Psoas muscle (tissue), 7 donors: ENCODE measurements at regions not wholly inside any gene's neighbourhood (a gene's known extent, or its start where the extent isn't known, plus 50 kb on each side); places are given as distances from the start of the nearest gene placed in this dataset.
A peak's percentile ranks its signal among the peaks of the same experiment; 100 is the strongest.

ENCODE experiments used
- ATAC-seq, 4 donors: fragments of 200-7000 bp; cut with Tn5 transposase; one replicate each; pipeline ENCODE4 v1.9.1; 2020; ENCODE audit warnings: moderate library complexity in 3 of 4, mild to moderate bottlenecking in 2 of 4
- DNase-seq, 2 donors: peaks; one replicate each; pipeline ENCODE4 v3.0.0-alpha.2; 2020
- H3K27ac ChIP-seq: fragments of 200-600 bp; one replicate; pipeline ENCODE4 v1.8.0; 2022
- H3K27me3 ChIP-seq, 3 donors: fragments of 200-600 bp in 1 of 3; one replicate each; pipeline versions ENCODE4 v1.6.1 to v1.8.0; 2013 to 2022; ENCODE audit warnings: low read length in 2 of 3, mild to moderate bottlenecking in 2 of 3, moderate library complexity in 1 of 3; ENCODE audit not compliant: insufficient read depth in 3 of 3
- H3K36me3 ChIP-seq, 2 donors: fragments of 200-600 bp in 1 of 2; one replicate each; pipeline versions ENCODE4 v1.6.1 to v1.8.0; 2013 to 2022; ENCODE audit warnings: low read depth in 1 of 2, mild to moderate bottlenecking in 1 of 2, moderate library complexity in 1 of 2; ENCODE audit not compliant: insufficient read depth in 1 of 2
- H3K4me1 ChIP-seq: fragments of 200-600 bp; one replicate; pipeline ENCODE4 v1.8.0; 2022
- H3K4me3 ChIP-seq: fragments of 200-600 bp; one replicate; pipeline ENCODE4 v1.8.0; 2022; ENCODE audit warnings: mild to moderate bottlenecking
- H3K9me3 ChIP-seq: fragments of 200-600 bp; one replicate; pipeline ENCODE4 v1.8.0; 2022
- WGBS, 3 donors: extraction: QIAGEN DNeasy Blood & Tissue Kit; methylation state at CpG; one replicate each; pipeline versions ENCODE4 v1.1.6 to v1.1.7; 2013; 5-methylcytosine and 5-hydroxymethylcytosine counted together
- intact Hi-C, 2 donors: fragments of 100-400 bp; cut with DNase I; formaldehyde crosslinking; loops; one replicate each; pipeline versions ENCODE4 v1.11.0 to v1.14.2; 2022
- TF ChIP-seq, protein P1 (sequence below): fragments of 200-600 bp; IDR thresholded peaks from one replicate; pipeline ENCODE4 v1.8.0; 2022; ENCODE audit warnings: antibody characterized with exemption
- donor health status: healthy with polysubstance abuse.
- donor health status: DM: no; HTN: no; CAD: no; lungs with moderate emphysema.
- donor health status: Bipolar disorder and iron deficiency.
- donor health status: healthy.
- donor health status: DM: yes; HTN: yes; CAD: no.
- donor health status: DM: no; HTN: no; CAD: no.
- donor health status: DM: yes; HTN: yes; CAD: no.

- no peaks in the 10 kb centered on the region for H3K27me3 ChIP-seq
- intact Hi-C loops: no loop called here
- no peak for ATAC-seq
- no peak overlapping the region for H3K27ac ChIP-seq
- H3K4me3 ChIP-seq: no peak overlapping the region
- H3K9me3 ChIP-seq: no peaks in the 10 kb centered on the region
- 55 to 65% (median 63%) methylated on average over 11 of the region's 11 CpGs for WGBS, 3 donors
- H3K4me1 ChIP-seq: no peaks in the 10 kb centered on the region
- TF ChIP-seq, protein P1, sequence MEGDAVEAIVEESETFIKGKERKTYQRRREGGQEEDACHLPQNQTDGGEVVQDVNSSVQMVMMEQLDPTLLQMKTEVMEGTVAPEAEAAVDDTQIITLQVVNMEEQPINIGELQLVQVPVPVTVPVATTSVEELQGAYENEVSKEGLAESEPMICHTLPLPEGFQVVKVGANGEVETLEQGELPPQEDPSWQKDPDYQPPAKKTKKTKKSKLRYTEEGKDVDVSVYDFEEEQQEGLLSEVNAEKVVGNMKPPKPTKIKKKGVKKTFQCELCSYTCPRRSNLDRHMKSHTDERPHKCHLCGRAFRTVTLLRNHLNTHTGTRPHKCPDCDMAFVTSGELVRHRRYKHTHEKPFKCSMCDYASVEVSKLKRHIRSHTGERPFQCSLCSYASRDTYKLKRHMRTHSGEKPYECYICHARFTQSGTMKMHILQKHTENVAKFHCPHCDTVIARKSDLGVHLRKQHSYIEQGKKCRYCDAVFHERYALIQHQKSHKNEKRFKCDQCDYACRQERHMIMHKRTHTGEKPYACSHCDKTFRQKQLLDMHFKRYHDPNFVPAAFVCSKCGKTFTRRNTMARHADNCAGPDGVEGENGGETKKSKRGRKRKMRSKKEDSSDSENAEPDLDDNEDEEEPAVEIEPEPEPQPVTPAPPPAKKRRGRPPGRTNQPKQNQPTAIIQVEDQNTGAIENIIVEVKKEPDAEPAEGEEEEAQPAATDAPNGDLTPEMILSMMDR: no peak
- DNase-seq: no peak
- no peaks in the 10 kb centered on the region for H3K36me3 ChIP-seq
Observed at GRCh38 chr2:8133363-8133762, 548.5 kb upstream of the ID2 start.

- Histone ChIP-seq H3K4me1 (no peaks in the 10 kb centered on the region), H3K27ac (peak overlapping the region; percentile 46), H3K27me3 (no peaks in the 10 kb centered on the region), H3K4me3 (no peak overlapping the region), H3K36me3 (no peaks in the 10 kb centered on the region), H3K9me3 (no peaks in the 10 kb centered on the region)
- TF ChIP-seq, protein P1: no peak
- WGBS, 3 donors: 66 to 75% (median 68%) methylated on average over 11 of the region's 11 CpGs
- intact Hi-C loops: no loop called here
- ATAC-seq (no peak), DNase-seq (no peak)
Observed at GRCh38 chr2:8133913-8134472, 547.9 kb upstream of the ID2 start.

GRCh38 chr2:8134473-8134932 lies 547.4 kb upstream of the ID2 start:
- DNase-seq: no peak
- TF ChIP-seq, protein P1: no peak
- 80 to 82% (median 81%) methylated on average over 11 of the region's 11 CpGs for whole genome bisulfite sequencing, 3 donors
- Histone ChIP-seq H3K4me1 (no peaks in the 10 kb centered on the region), H3K9me3 (no peaks in the 10 kb centered on the region), H3K27me3 (no peaks in the 10 kb centered on the region), H3K27ac (peak overlapping the region; percentile 46), H3K4me3 (no peak overlapping the region), H3K36me3 (no peaks in the 10 kb centered on the region)
- intact Hi-C loops: no loop called here
- ATAC-seq: no peak

DNA sequence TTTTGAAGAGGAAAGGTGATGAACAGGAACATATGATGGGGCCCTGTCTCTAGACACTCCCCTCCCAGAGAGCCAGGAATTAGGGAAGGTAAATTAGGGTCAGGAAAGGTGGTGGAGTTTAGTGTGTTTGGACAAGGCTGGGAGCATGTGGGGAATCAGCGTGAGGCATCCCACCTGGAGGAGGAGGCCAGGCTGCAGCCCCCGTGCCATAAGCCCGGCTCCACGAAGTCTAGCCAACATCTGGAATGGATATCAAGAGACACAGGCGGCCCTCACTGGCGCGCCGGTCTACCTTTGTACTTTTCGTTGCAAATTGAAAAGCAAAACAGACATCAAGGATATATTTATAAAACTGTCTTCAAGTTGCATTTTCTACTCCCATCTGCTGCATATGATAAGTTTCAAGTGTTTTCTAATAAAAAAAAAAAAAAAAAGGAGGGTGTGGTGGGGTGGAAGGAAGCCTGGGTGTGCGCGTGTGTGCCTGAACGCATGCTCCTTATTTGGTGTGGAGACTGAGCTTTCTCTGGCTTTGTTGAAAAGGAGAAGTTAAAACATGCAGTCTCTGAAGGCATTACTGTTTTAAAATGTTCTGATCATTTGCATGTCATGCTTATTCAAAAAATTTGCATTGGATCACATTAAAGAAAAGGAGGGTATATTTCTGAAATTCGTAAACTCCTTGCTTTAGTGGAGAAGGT lies 546.7 kb upstream of the ID2 start:
- no peaks in the 10 kb centered on the region for H3K4me1 ChIP-seq
- ATAC-seq: no peak
- no peaks in the 10 kb centered on the region for H3K27me3 ChIP-seq
- TF ChIP-seq, protein P1: no peak
- DNase-seq: no peak
- intact Hi-C loops: no loop called here
- H3K27ac ChIP-seq: peak overlapping the region; percentile 46
- H3K4me3 ChIP-seq: no peak overlapping the region
- WGBS, 3 donors: 64 to 73% (median 70%) methylated on average over 13 of the region's 13 CpGs
- no peaks in the 10 kb centered on the region for H3K36me3 ChIP-seq
- no peaks in the 10 kb centered on the region for H3K9me3 ChIP-seq
